H1 (cell line): ENCODE measurements at regions not wholly inside any gene's neighbourhood (a gene's known extent, or its start where the extent isn't known, plus 50 kb on each side); places are given as distances from the start of the nearest gene placed in this dataset.
"Not testable (repeated sequence)": the region's sequence is repeated elsewhere in the genome, so short reads cannot be mapped to it uniquely, and the experiment has no call there.

Experiments used
- CTCF ChIA-PET: fragments of 300-600 bp; sonication (Branson Sonifier 250); formaldehyde crosslinking; loops from one replicate; lab custom pipeline; 2021; ENCODE audit not compliant: partially characterized antibody; lab: Charles Lee
- POLR2A ChIA-PET: fragments of 300-600 bp; sonication (Branson Sonifier 250); formaldehyde crosslinking; loops from one replicate; lab custom pipeline; 2021; ENCODE audit warnings: inconsistent platforms; ENCODE audit not compliant: partially characterized antibody; lab: Charles Lee
- DNase-seq, 2 experiments: peaks; one replicate each; pipeline versions ENCODE4 v3.0.0 to v3.0.0-alpha.2; 2010 to 2022; ENCODE audit warnings: low spot score in 2 of 2, low read depth in 1 of 2, mixed read lengths in 1 of 2
- FAIRE-seq: peaks from 2 replicates; lab custom pipeline; 2011; peaks lifted over from hg19 to GRCh38; lab: Jason Lieb, UNC
- H2AFZ ChIP-seq: 2 replicates; pipeline ENCODE4 v1.8.1; 2012; ENCODE audit warnings: low read length, inconsistent platforms
- H2AK5ac ChIP-seq: 2 replicates; pipeline ENCODE4 v1.6.1; 2013; ENCODE audit warnings: low read depth, low read length
- H2BK120ac ChIP-seq: replicated peaks from 2 replicates; pipeline ENCODE3; 2013; ENCODE audit warnings: low read depth, low read length, inconsistent platforms
- H2BK12ac ChIP-seq: 2 replicates; pipeline ENCODE4 v1.6.1; 2013; ENCODE audit warnings: low read depth, low read length
- H2BK15ac ChIP-seq: 2 replicates; pipeline ENCODE4 v1.6.1; 2013; ENCODE audit warnings: low read length
- H2BK20ac ChIP-seq: 2 replicates; pipeline ENCODE4 v1.6.1; 2013; ENCODE audit warnings: low read length
- H2BK5ac ChIP-seq: 2 replicates; pipeline ENCODE4 v1.6.1; 2013; ENCODE audit warnings: low read depth, low read length
- H3K14ac ChIP-seq: 2 replicates; pipeline ENCODE4 v1.6.1; 2013; ENCODE audit warnings: inconsistent platforms; ENCODE audit not compliant: insufficient read length
- H3K18ac ChIP-seq: 2 replicates; pipeline ENCODE4 v1.6.1; 2013; ENCODE audit warnings: low read length; ENCODE audit errors: extremely low read depth
- H3K23ac ChIP-seq: 2 replicates; pipeline ENCODE4 v1.6.1; 2013; ENCODE audit warnings: inconsistent platforms; ENCODE audit not compliant: insufficient read length
- H3K23me2 ChIP-seq: 2 replicates; pipeline ENCODE4 v1.6.1; 2013; ENCODE audit warnings: low read depth, low read length
- H3K27ac ChIP-seq: 2 replicates; pipeline ENCODE4 v1.6.1; 2011; ENCODE audit warnings: low read depth, low read length, inconsistent platforms
- H3K27me3 ChIP-seq, 4 experiments: replicated peaks in 1 of 4; 1 replicate in 1 of 4; 2 replicates in 3 of 4; pipeline versions ENCODE4 v1.6.1 to v1.8.1; 2011 to 2013; ENCODE audit warnings: low read length in 3 of 4, mild to moderate bottlenecking in 3 of 4, inconsistent platforms in 2 of 4, mixed read lengths in 2 of 4, moderate library complexity in 1 of 4; ENCODE audit not compliant: control insufficient read depth in 3 of 4, insufficient read depth in 3 of 4; ENCODE audit errors: extremely low read depth in 1 of 4
- H3K36me3 ChIP-seq, 4 experiments: 2 replicates each; pipeline versions ENCODE4 v1.6.1 to v1.8.1; 2011 to 2013; ENCODE audit warnings: mild to moderate bottlenecking in 4 of 4, low read length in 3 of 4, moderate library complexity in 2 of 4, control low read depth in 1 of 4, inconsistent platforms in 1 of 4; ENCODE audit not compliant: insufficient read depth in 4 of 4, control insufficient read depth in 2 of 4
- H3K4ac ChIP-seq: replicated peaks from 2 replicates; pipeline ENCODE3; 2013; ENCODE audit warnings: low read length, low read depth, mixed read lengths, inconsistent platforms; ENCODE audit not compliant: insufficient read length
- H3K4me1 ChIP-seq, 4 experiments: replicated peaks in 1 of 4; 1 replicate in 1 of 4; 2 replicates in 3 of 4; pipeline versions ENCODE4 v1.6.1 to v1.8.1; 2011 to 2013; ENCODE audit warnings: low read length in 3 of 4, inconsistent platforms in 2 of 4, mixed read lengths in 1 of 4; ENCODE audit not compliant: insufficient read depth in 4 of 4, control insufficient read depth in 3 of 4
- H3K4me2 ChIP-seq, 2 experiments: 2 replicates each; pipeline versions ENCODE4 v1.6.1 to v1.8.1; 2011 to 2013; ENCODE audit warnings: low read depth in 2 of 2, low read length in 2 of 2, control low read depth in 1 of 2, inconsistent platforms in 1 of 2, mild to moderate bottlenecking in 1 of 2; ENCODE audit not compliant: insufficient read depth in 1 of 2
- H3K4me3 ChIP-seq, 4 experiments: fragments of 200-600, 300-600 bp in 1 of 4; sonication (generic), shearing (Covaris generic), sonication (Bioruptor Twin) in 1 of 4; 2 replicates each; pipeline versions ENCODE4 v1.5.1 to v1.8.1; 2011 to 2016; ENCODE audit warnings: low read length in 4 of 4, low read depth in 3 of 4, control low read depth in 2 of 4, inconsistent platforms in 2 of 4, mild to moderate bottlenecking in 2 of 4, mixed read lengths in 1 of 4, moderate library complexity in 1 of 4; ENCODE audit not compliant: insufficient read depth in 2 of 4; ENCODE audit errors: extremely low read depth in 1 of 4
- H3K56ac ChIP-seq: replicated peaks from 2 replicates; pipeline ENCODE3; 2013; ENCODE audit warnings: low read depth, mild to moderate bottlenecking, mixed read lengths, low read length, inconsistent platforms; ENCODE audit not compliant: insufficient read length
- H3K79me1 ChIP-seq: 2 replicates; pipeline ENCODE4 v1.6.1; 2013; ENCODE audit warnings: low read depth, low read length, control low read depth
- H3K79me2 ChIP-seq, 2 experiments: 2 replicates each; pipeline versions ENCODE4 v1.6.1 to v1.8.1; 2012 to 2013; ENCODE audit warnings: low read length in 2 of 2, mild to moderate bottlenecking in 2 of 2, inconsistent platforms in 1 of 2; ENCODE audit not compliant: insufficient read depth in 2 of 2, control insufficient read depth in 1 of 2
- H3K9ac ChIP-seq, 4 experiments: replicated peaks in 1 of 4; 1 replicate in 1 of 4; 2 replicates in 3 of 4; pipeline versions ENCODE4 v1.6.1 to v1.8.1; 2011 to 2013; ENCODE audit warnings: low read depth in 3 of 4, low read length in 3 of 4, control low read depth in 2 of 4, mild to moderate bottlenecking in 2 of 4, moderate library complexity in 2 of 4, inconsistent platforms in 1 of 4; ENCODE audit errors: extremely low read depth in 1 of 4
- H3K9me3 ChIP-seq, 2 experiments: 2 replicates each; pipeline versions ENCODE4 v1.6.1 to v1.8.1; 2012 to 2013; ENCODE audit warnings: mild to moderate bottlenecking in 2 of 2, moderate library complexity in 2 of 2, control low read depth in 1 of 2, inconsistent platforms in 1 of 2, low read depth in 1 of 2, low read length in 1 of 2, mixed read lengths in 1 of 2; ENCODE audit not compliant: insufficient read depth in 2 of 2
- H4K20me1 ChIP-seq, 2 experiments: replicated peaks in 1 of 2; 2 replicates each; pipeline versions ENCODE3 to v1.8.1; 2011 to 2013; ENCODE audit warnings: inconsistent platforms in 2 of 2, low read length in 2 of 2, mild to moderate bottlenecking in 1 of 2; ENCODE audit not compliant: insufficient read depth in 2 of 2, control insufficient read depth in 1 of 2
- H4K5ac ChIP-seq: 2 replicates; pipeline ENCODE4 v1.6.1; 2013; ENCODE audit warnings: low read length, low read depth, mixed read lengths, inconsistent platforms; ENCODE audit not compliant: insufficient read length
- H4K8ac ChIP-seq: 2 replicates; pipeline ENCODE4 v1.8.0; 2013; ENCODE audit warnings: mild to moderate bottlenecking, moderate library complexity, low read length, inconsistent platforms; ENCODE audit not compliant: insufficient read depth; ENCODE audit errors: extremely low read depth
- H4K91ac ChIP-seq: replicated peaks from 2 replicates; pipeline ENCODE3; 2013; ENCODE audit warnings: low read length, mixed read lengths, inconsistent platforms; ENCODE audit not compliant: insufficient read length
- MAFK ChIP-seq: IDR thresholded peaks from 2 replicates; pipeline ENCODE4 v1.6.1; 2012; ENCODE audit warnings: low read depth, mild to moderate bottlenecking, improper control_type of control experiment, low read length
- WGBS, 2 experiments: shearing (Covaris generic) in 1 of 2; methylation state at CpG; one replicate each; pipeline versions ENCODE4 v1.1.6 to v1.1.7; 2013 to 2015; ENCODE audit warnings: low lambda C conversion rate in 2 of 2, mixed read lengths in 2 of 2, inconsistent platforms in 1 of 2, low coverage in 1 of 2, missing lambda C conversion rate in 1 of 2; ENCODE audit not compliant: insufficient replicate concordance in 2 of 2, insufficient coverage in 1 of 2, insufficient read length in 1 of 2; ENCODE audit errors: extremely low coverage in 1 of 2, missing lambda C conversion rate in 1 of 2; 5-methylcytosine and 5-hydroxymethylcytosine counted together

DNA sequence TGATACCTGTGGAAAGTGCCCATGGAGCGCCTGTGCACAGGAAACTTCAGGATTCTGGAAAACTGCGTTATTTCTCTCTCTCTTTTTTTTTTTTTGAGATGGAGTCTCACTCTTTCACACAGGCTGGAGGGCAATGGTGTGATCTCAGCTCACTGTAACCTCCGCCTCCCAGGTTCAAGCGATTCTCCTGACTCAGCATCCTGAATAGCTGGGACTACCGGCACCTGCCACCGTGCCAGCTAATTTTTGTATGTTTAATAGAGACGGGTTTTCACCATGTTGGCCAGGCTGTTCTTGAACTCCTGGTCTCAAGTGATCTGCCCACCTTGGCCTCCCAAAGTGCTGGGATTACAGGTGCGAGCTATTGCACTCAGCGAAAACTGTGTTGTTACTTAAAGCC lies 68.9 kb upstream of the PODXL start:
- not testable (repeated sequence) for H3K56ac ChIP-seq, FAIRE-seq, H3K9ac ChIP-seq, DNase-seq, H3K27me3 ChIP-seq, H2AFZ ChIP-seq, H3K79me2 ChIP-seq, H3K9me3 ChIP-seq, H3K23me2 ChIP-seq, H3K14ac ChIP-seq, H3K23ac ChIP-seq, H3K79me1 ChIP-seq, H3K4me3 ChIP-seq, H4K20me1 ChIP-seq, H3K36me3 ChIP-seq
- Histone ChIP-seq H3K27ac (peak overlapping the region; percentile 53; the same call in 1 of the 2 replicates), H2BK20ac (peak overlapping the region; percentile 90), H2AK5ac (peak overlapping the region; percentile 43; the same call in 1 of the 2 replicates), H4K8ac (peak overlapping the region; percentile 37), H4K5ac (peak overlapping the region; percentile 53), H2BK12ac (peak overlapping the region; percentile 97), H3K18ac (peak overlapping the region; percentile 85), H3K4ac (peak overlapping the region; percentile 73), H2BK120ac (peak overlapping the region; percentile 90), H3K4me2 (peak overlapping the region; percentile 16 to 43; a peak in 1 of 4 replicates), H2BK15ac (peak overlapping the region; percentile 88; the same call in 1 of the 2 replicates), H4K91ac (peak overlapping the region; percentile 97), H2BK5ac (peak overlapping the region; percentile 84; the same call in 1 of the 2 replicates), H3K4me1 (peaks cover 7 to 26% (median 16%) of the 10 kb centered on the region in 4 experiments)
- ChIA-PET CTCF (interaction anchor here (0.7 to 11.7 kb wide), 22 partner anchors 8 to 435 kb away, joined by 3 to 93 read pairs (median 5); no protein-coding TSS in a partner anchor), POLR2A (interaction anchor here (0.7 to 6.5 kb wide), 20 partner anchors 11 to 129 kb away, joined by 3 to 57 read pairs (median 4); partner anchors contain the start of gene PODXL)
- TF ChIP-seq MAFK = peak; percentile 45; the same call in 1 of the 2 replicates
- WGBS, 2 experiments = 88% methylated on average over 9 of the region's 9 CpGs; no CpG with 5 or more reads in 1 of the 2 experiments
